ENCODE measurements at regions not wholly inside any gene's neighbourhood (a gene's known extent, or its start where the extent isn't known, plus 50 kb on each side); places are given as distances from the start of the nearest gene placed in this dataset.

GRCh38 chr1:88200545-88200944, 483.5 kb upstream of the PKN2 start:
- Mint-ChIP-seq H3K4me1 (ENCODE audit: insufficient read depth, unreplicated experiment) (no peaks in the 10 kb centered on the region), H3K27me3 (ENCODE audit: insufficient read depth, unreplicated experiment) (no peaks in the 10 kb centered on the region), H3K27ac (ENCODE audit: low read depth, unreplicated experiment) (no peak overlapping the region), H3K4me3 (ENCODE audit: unreplicated experiment) (no peak overlapping the region), H3K9me3 (ENCODE audit: unreplicated experiment) (no peaks in the 10 kb centered on the region), H3K36me3 (ENCODE audit: insufficient read depth, unreplicated experiment) (no peaks in the 10 kb centered on the region)
- no TSS peak for BruUV-seq (replicated peaks)
- ChIA-PET POLR2A (no interaction called here), CTCF (interaction anchor here (0.5 kb wide), 1 partner anchor 111 kb away, joined by 3 read pairs; no protein-coding TSS in a partner anchor)
- TF ChIP-seq CTCF (IDR thresholded peaks at IDR 0.05; ENCODE audit: unreplicated experiment), result no peak
- DNase-seq (ENCODE audit: unreplicated experiment), result no peak
- intact Hi-C loops (cut with micrococcal nuclease), result no loop called here

GRCh38 chr1:88204111-88204510, 480.0 kb upstream of the PKN2 start:
- Mint-ChIP-seq H3K27ac (ENCODE audit: low read depth, unreplicated experiment) (no peak overlapping the region), H3K9me3 (ENCODE audit: unreplicated experiment) (no peaks in the 10 kb centered on the region), H3K36me3 (ENCODE audit: insufficient read depth, unreplicated experiment) (no peaks in the 10 kb centered on the region), H3K27me3 (ENCODE audit: insufficient read depth, unreplicated experiment) (no peaks in the 10 kb centered on the region), H3K4me1 (ENCODE audit: insufficient read depth, unreplicated experiment) (no peaks in the 10 kb centered on the region), H3K4me3 (ENCODE audit: unreplicated experiment) (no peak overlapping the region)
- no TSS peak for BruUV-seq (replicated peaks)
- DNase-seq (ENCODE audit: unreplicated experiment), result no peak
- CTCF ChIA-PET, result interaction anchor here (0.7 kb wide), 1 partner anchor 912 kb away, joined by 3 read pairs; no protein-coding TSS in a partner anchor
- TF ChIP-seq CTCF (IDR thresholded peaks at IDR 0.05; ENCODE audit: unreplicated experiment), result no peak
- intact Hi-C loops (cut with micrococcal nuclease), result no loop called here
- POLR2A ChIA-PET, result no interaction called here

GRCh38 chr1:88204612-88205167, 479.4 kb upstream of the PKN2 start:
- Mint-ChIP-seq H3K36me3 (ENCODE audit: insufficient read depth, unreplicated experiment) (no peaks in the 10 kb centered on the region), H3K27ac (ENCODE audit: low read depth, unreplicated experiment) (no peak overlapping the region), H3K27me3 (ENCODE audit: insufficient read depth, unreplicated experiment) (no peaks in the 10 kb centered on the region), H3K4me3 (ENCODE audit: unreplicated experiment) (no peak overlapping the region), H3K9me3 (ENCODE audit: unreplicated experiment) (no peaks in the 10 kb centered on the region), H3K4me1 (ENCODE audit: insufficient read depth, unreplicated experiment) (no peaks in the 10 kb centered on the region)
- ChIA-PET POLR2A (no interaction called here), CTCF (interaction anchor here (0.7 kb wide), 1 partner anchor 912 kb away, joined by 3 read pairs; no protein-coding TSS in a partner anchor)
- BruUV-seq (replicated peaks), result no TSS peak
- intact Hi-C loops (cut with micrococcal nuclease), result no loop called here
- no peak for DNase-seq (ENCODE audit: unreplicated experiment)
- no peak for TF ChIP-seq CTCF (IDR thresholded peaks at IDR 0.05; ENCODE audit: unreplicated experiment)

GRCh38 chr1:88208389-88208788, 475.7 kb upstream of the PKN2 start:
- ChIA-PET POLR2A (interaction anchor here (0.6 kb wide), 1 partner anchor 680 kb away, joined by 3 read pairs; no protein-coding TSS in a partner anchor), CTCF (interaction anchor here (0.8 to 2.5 kb wide), 4 partner anchors 28 to 882 kb away, joined by 3 to 9 read pairs (median 4); no protein-coding TSS in a partner anchor)
- no peaks in the 10 kb centered on the region for H3K36me3 Mint-ChIP-seq (ENCODE audit: insufficient read depth, unreplicated experiment)

More at GRCh38 chr1:88208389-88208788, 475.7 kb upstream of the PKN2 start:
- no peaks in the 10 kb centered on the region for H3K9me3 Mint-ChIP-seq (ENCODE audit: unreplicated experiment)
- H3K4me1 Mint-ChIP-seq (ENCODE audit: insufficient read depth, unreplicated experiment), result no peaks in the 10 kb centered on the region
- no TSS peak for BruUV-seq (replicated peaks)
- no peak overlapping the region for H3K4me3 Mint-ChIP-seq (ENCODE audit: unreplicated experiment)
- TF ChIP-seq CTCF (IDR thresholded peaks at IDR 0.05; ENCODE audit: unreplicated experiment), result no peak
- H3K27me3 Mint-ChIP-seq (ENCODE audit: insufficient read depth, unreplicated experiment), result no peaks in the 10 kb centered on the region
- H3K27ac Mint-ChIP-seq (ENCODE audit: low read depth, unreplicated experiment), result no peak overlapping the region
- DNase-seq (ENCODE audit: unreplicated experiment), result no peak
- intact Hi-C loops (cut with micrococcal nuclease), result no loop called here

Data from MCF 10A (cell line).